ENCODE measurements at regions not wholly inside any gene's neighbourhood (a gene's known extent, or its start where the extent isn't known, plus 50 kb on each side); places are given as distances from the start of the nearest gene placed in this dataset.

DNA sequence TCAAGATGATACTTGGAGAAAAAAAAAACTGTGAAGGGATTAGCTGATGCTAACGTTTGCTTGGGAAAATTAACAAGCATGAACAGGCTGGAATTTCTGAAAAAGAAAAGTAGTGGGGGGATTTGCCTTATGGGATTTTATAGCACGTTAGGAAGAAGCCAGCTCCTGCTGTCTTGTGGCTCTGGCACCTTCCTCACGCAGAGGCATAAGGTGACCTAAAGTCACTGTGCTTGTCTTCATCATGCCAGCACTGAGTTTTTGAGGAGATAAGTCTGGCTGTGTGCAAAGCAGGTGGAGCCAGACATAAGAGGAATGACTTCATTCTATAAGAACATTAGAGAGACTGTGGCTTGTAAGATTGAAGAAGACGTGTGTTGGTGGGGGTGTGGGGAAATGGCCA, 94.4 kb upstream of the MAP1B start:
- ATAC-seq (no peak), DNase-seq (no peak)
- intact Hi-C loops (cut with DNase I, micrococcal nuclease), result no loop called here

- ATAC-seq (no peak), DNase-seq (no peak)
- intact Hi-C loops (cut with DNase I, micrococcal nuclease), result no loop called here
Measured at GRCh38 chr5:72013766-72014624, 93.3 kb upstream of the MAP1B start.

DNA sequence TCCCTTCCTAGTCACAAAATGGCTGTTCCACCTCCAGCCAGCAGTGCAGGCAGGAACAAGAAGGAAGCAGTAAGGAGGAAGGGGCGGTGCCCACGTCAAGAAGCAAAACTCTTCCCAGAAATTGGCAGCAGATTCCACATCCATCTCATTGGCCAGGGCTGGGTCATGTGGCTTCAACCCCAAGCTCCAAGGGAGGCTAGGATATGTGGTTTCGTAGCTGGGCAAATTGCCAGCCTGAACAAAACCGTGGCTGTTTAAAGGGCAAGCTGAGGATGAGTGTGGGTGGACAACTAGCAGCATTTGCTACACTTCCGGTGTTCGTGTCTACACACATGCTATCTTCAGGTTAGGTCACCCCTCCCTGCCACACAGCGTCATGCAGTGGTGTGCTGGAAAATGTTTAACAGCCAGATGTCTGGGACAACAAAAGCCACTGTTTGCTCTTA, 92.1 kb upstream of the MAP1B start:
- intact Hi-C loops (cut with DNase I, micrococcal nuclease), result loop anchor here in 1 of 2 donors (5.0 kb wide), 1 partner anchor 233 kb away; no protein-coding TSS in a partner anchor
- ATAC-seq, result peak; percentile 31
- peak in 1 of 2 donors; percentile 6 for DNase-seq

GRCh38 chr5:72018143-72018803, 89.0 kb upstream of the MAP1B start:
- ATAC-seq (peak; percentile 77), DNase-seq (peak; percentile 32 to 78)
- intact Hi-C loops (cut with DNase I, micrococcal nuclease), result loop anchor here in 1 of 2 donors (5.0 kb wide), 1 partner anchor 236 kb away; no protein-coding TSS in a partner anchor

DNA sequence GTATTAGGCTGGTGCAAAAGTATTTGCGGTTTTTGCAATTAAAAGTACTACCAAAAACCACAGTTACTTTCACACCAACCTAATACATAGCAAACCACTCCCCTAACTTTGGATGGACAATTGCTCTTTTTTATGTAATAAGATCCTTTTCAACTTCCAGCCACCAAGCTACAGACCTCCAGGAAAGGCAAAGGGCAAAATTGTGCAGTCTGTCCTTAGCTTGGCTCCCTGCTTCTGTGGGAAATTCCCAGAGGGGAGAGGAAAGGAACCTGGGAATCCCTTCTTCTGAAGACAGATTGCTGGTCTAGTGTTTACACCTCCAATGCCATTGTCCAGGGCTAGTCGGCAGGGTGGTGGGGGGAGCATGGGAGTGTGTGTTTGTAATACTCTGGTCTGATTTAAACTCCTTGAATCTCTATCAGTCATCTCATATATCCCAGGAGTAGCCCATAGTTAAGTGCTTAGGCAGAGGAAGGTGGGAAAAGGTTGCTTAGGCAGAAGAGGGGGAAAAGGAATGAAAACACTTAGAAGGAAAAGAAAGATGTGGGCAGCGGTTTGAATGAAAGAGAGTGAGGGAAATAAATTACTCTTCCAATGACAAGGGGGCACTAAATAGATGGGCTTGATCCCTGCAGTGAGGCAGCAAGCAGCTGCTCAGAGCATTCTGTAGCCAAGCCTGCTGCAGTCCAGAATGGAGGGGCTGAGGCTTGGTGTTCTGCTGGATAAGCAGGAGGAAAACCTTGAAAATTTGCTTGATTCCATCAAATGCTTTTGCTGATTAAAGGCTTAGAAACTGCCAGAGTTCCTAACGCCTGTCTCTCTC, 86.9 kb upstream of the MAP1B start:
- no peak for ATAC-seq
- DNase-seq, result no peak
- intact Hi-C loops (cut with DNase I, micrococcal nuclease), result no loop called here

- ATAC-seq (no peak), DNase-seq (no peak)
- intact Hi-C loops (cut with DNase I, micrococcal nuclease), result no loop called here
Measured at GRCh38 chr5:72021651-72022357, 85.5 kb upstream of the MAP1B start.

DNA sequence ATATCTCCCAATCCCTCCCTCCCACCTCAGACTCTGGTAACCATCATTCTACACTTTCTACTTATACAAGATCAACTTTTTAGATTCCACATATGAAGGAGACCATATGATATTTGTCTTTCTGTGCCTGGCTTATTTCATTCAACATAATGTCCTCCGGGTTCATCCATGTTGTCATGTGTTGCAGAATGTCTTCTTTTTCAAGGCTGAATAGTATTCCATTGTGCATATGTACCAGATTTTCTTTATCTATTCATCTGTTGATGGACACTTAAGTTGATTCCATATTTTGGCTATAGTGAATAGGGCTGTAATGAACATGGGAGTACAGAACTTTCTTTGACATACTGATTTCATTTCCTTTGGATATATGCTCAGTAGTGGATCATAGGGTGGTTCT, 78.9 kb upstream of the MAP1B start:
- DNase-seq (no peak), ATAC-seq (no peak)
- intact Hi-C loops (cut with DNase I, micrococcal nuclease), result no loop called here

GRCh38 chr5:72030237-72030636, 77.0 kb upstream of the MAP1B start:
- DNase-seq (no peak), ATAC-seq (no peak)
- intact Hi-C loops (cut with DNase I, micrococcal nuclease), result no loop called here

DNA sequence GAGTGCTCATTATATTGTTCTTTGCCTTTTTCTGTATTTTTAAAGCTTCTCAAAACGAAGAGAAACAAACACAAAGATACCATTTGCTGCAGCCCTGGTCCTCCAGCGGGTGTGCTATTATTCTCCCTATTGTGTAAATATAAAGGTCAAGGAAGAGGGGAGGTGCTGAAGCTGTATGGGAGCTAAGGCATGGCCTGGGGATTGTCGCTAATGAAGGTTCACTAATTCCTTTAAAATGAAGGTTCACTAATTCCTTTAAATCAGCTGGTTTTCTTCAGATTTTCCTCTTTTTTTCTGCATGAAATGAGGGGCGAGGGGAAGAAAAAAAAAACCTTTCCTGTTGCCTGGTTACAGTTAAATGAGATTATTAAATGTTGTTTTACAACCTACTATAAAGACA, 74.5 kb upstream of the MAP1B start:
- intact Hi-C loops (cut with DNase I, micrococcal nuclease), result no loop called here
- DNase-seq (no peak), ATAC-seq (no peak)

- intact Hi-C loops (cut with DNase I, micrococcal nuclease), result no loop called here
- no peak for DNase-seq
- no peak for ATAC-seq
Measured at GRCh38 chr5:72034770-72035169, 72.5 kb upstream of the MAP1B start.

DNA sequence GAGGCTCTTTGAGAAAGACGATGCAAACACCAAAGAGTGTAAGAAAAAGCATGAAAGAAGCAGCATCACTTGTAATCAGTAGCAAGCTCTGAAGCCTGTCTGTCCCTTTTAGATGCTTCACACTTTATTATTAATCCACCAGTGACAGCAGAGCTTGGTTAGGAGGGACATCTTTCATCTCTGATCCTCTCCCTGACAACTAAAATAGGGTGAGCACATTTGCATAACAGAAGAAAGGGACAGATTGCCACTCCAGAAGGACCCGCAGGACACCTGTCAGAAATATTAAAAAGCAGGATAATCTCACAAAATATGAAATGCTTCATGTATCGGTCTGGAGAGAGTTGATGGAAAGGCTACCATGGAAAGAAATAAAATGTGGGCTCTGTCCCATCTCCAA, 71.4 kb upstream of the MAP1B start:
- DNase-seq (no peak), ATAC-seq (no peak)
- intact Hi-C loops (cut with DNase I, micrococcal nuclease), result no loop called here

- ATAC-seq, result no peak
Measured at GRCh38 chr5:72036951-72037350, 70.3 kb upstream of the MAP1B start.

GRCh38 chr5:72040513-72040912, 66.8 kb upstream of the MAP1B start:
- intact Hi-C loops (cut with DNase I, micrococcal nuclease), result no loop called here
- DNase-seq (no peak), ATAC-seq (no peak)

More at GRCh38 chr5:72036951-72037350, 70.3 kb upstream of the MAP1B start:
- intact Hi-C loops (cut with DNase I, micrococcal nuclease), result no loop called here
- DNase-seq, result no peak

- DNase-seq (no peak), ATAC-seq (no peak)
- intact Hi-C loops (cut with DNase I, micrococcal nuclease), result no loop called here
Measured at GRCh38 chr5:72041654-72042053, 65.6 kb upstream of the MAP1B start.

DNA sequence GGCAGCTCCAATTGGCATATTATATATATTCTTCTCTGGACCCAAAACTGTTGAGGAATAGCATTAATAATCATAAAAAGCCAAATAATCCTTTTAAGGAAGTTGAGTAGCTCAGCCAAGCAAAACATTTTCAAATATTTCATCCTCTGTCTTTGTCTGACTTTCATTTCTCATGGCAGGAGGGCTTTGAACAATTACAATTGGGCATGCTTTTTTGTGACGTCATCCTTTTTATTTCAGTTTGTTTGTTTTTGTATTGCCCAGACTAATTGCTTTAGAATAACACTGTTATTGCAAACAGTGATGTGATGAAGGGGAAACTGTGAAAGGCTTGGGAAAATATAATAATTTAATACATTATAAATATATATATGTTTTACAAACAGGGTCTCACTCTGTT, 65.2 kb upstream of the MAP1B start:
- no peak for ATAC-seq
- intact Hi-C loops (cut with DNase I, micrococcal nuclease), result no loop called here

DNA sequence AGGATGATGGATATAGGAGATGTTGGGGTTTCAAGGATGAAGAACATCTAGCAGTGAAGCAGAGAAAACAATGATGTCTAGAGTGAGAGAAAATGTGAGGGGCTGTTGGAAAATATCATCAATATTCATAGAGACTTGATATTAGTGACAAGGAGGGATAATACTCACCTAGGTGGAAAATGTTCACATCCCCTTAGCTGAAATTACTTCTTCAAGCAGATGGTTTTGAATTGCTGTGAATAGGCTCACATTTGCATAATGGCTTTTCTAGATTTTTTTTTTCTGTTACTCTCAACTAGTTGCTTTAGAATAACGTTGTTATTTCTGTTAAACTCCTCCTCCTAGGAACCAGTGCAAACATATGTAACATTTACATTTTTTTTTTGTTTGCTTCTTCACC, 61.6 kb upstream of the MAP1B start:
- DNase-seq (no peak), ATAC-seq (no peak)
- intact Hi-C loops (cut with DNase I, micrococcal nuclease), result no loop called here

More for the DNA sequence above, 65.2 kb upstream of the MAP1B start:
- no peak for DNase-seq

- DNase-seq (no peak), ATAC-seq (no peak)
- intact Hi-C loops (cut with DNase I, micrococcal nuclease), result no loop called here
Measured at GRCh38 chr5:72046106-72046505, 61.2 kb upstream of the MAP1B start.

DNA sequence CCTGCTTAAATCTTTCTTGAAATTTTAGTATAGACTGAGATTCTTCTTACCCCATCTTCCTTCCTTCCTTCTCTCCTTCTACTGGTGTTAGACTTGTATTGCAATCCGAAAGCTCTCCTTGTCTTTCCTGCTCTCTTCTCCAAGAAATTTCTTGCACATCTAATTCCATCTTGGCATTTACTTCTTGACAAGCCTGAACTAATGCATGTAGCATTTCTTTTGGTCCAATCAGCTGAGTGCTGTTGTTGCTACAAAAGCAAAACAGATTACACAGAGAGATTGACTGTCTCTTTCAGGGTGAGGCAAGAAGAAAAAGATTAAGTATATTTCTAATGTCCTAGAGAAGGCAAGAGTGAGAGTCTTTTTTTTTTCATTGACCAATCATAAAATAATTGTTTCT, 51.6 kb upstream of the MAP1B start:
- intact Hi-C loops (cut with DNase I, micrococcal nuclease), result no loop called here
- no peak for ATAC-seq
- DNase-seq, result no peak

All from left colon (tissue), 2 donors.